Ascending aorta (tissue), 2 donors: ENCODE measurements at regions not wholly inside any gene's neighbourhood (a gene's known extent, or its start where the extent isn't known, plus 50 kb on each side); places are given as distances from the start of the nearest gene placed in this dataset.
A peak's percentile ranks its signal among the peaks of the same experiment; 100 is the strongest.
"Not testable (repeated sequence)": the region's sequence is repeated elsewhere in the genome, so short reads cannot be mapped to it uniquely, and the experiment has no call there.

ENCODE experiments used
- DNase-seq, 2 donors: peaks; one replicate each; pipeline ENCODE4 v3.0.0-alpha.2; 2019; ENCODE audit warnings: low spot score in 2 of 2
- H3K27ac ChIP-seq, 2 donors: fragments of 200-600 bp; sonication (generic); one replicate each; pipeline ENCODE4 v1.5.1; 2016 to 2017; ENCODE audit warnings: mild to moderate bottlenecking in 1 of 2
- H3K27me3 ChIP-seq: fragments of 200-600 bp; sonication (generic); one replicate; pipeline ENCODE4 v1.5.1; 2017
- H3K36me3 ChIP-seq, 2 donors: fragments of 200-600 bp; sonication (generic); one replicate each; pipeline ENCODE4 v1.5.1; 2016
- H3K4me1 ChIP-seq, 2 donors: fragments of 200-600 bp; sonication (generic); one replicate each; pipeline ENCODE4 v1.5.1; 2016 to 2017; ENCODE audit warnings: mild to moderate bottlenecking in 1 of 2
- H3K4me3 ChIP-seq, 2 donors: fragments of 200-600 bp; sonication (generic); one replicate each; pipeline ENCODE4 v1.5.1; 2016 to 2017; ENCODE audit warnings: mild to moderate bottlenecking in 1 of 2
- H3K9me3 ChIP-seq, 2 donors: fragments of 200-600 bp; sonication (generic); one replicate each; pipeline ENCODE4 v1.5.1; 2016
- CTCF ChIP-seq, 3 experiments: fragments of 200-600 bp in 2 of 3; fragments of 450-650 bp in 1 of 3; sonication (generic) in 2 of 3; IDR thresholded peaks; one replicate each; pipeline ENCODE4 v1.5.1; 2016 to 2019; ENCODE audit warnings: antibody characterized with exemption in 3 of 3, mild to moderate bottlenecking in 1 of 3, moderate library complexity in 1 of 3
- intact Hi-C: fragments of 100-400 bp; cut with DNase I; formaldehyde crosslinking; loops from one replicate; pipeline ENCODE4 v1.15.1; 2023

- no peaks in the 10 kb centered on the region for H3K27me3 ChIP-seq
- no peak for TF ChIP-seq CTCF (IDR thresholded peaks at IDR 0.05)
These were observed 402.0 kb upstream of the TNRC6C start for GRCh38 chr17:77556383-77557061.

GRCh38 chr17:77558846-77559626, 399.5 kb upstream of the TNRC6C start:
- Histone ChIP-seq H3K27me3 (no peaks in the 10 kb centered on the region), H3K4me3 (no peak overlapping the region), H3K36me3 (no peaks in the 10 kb centered on the region), H3K27ac (no peak overlapping the region), H3K9me3 (no peaks in the 10 kb centered on the region), H3K4me1 (peaks cover 0 to 4% of the 10 kb centered on the region in 2 donors)
- intact Hi-C loops, result no loop called here
- no peak for DNase-seq
- no peak for TF ChIP-seq CTCF (IDR thresholded peaks at IDR 0.05)

More at GRCh38 chr17:77556383-77557061, 402.0 kb upstream of the TNRC6C start:
- intact Hi-C loops, result no loop called here
- H3K4me1 ChIP-seq, result peaks cover 0 to 4% of the 10 kb centered on the region in 2 donors
- H3K9me3 ChIP-seq, result no peaks in the 10 kb centered on the region
- H3K27ac ChIP-seq, result no peak overlapping the region
- no peak for DNase-seq
- H3K4me3 ChIP-seq, result no peak overlapping the region
- no peaks in the 10 kb centered on the region for H3K36me3 ChIP-seq

- TF ChIP-seq CTCF (IDR thresholded peaks at IDR 0.05), result no peak
- peaks cover 0 to 3% of the 10 kb centered on the region in 2 donors for H3K4me1 ChIP-seq
- H3K9me3 ChIP-seq, result no peaks in the 10 kb centered on the region
- H3K36me3 ChIP-seq, result no peaks in the 10 kb centered on the region
- intact Hi-C loops, result no loop called here
- no peaks in the 10 kb centered on the region for H3K27me3 ChIP-seq
- no peak for DNase-seq
- no peak overlapping the region for H3K27ac ChIP-seq
- H3K4me3 ChIP-seq, result no peak overlapping the region
These were observed 398.1 kb upstream of the TNRC6C start for GRCh38 chr17:77560381-77560780.

- no peak overlapping the region for H3K27ac ChIP-seq
- DNase-seq, result no peak
- intact Hi-C loops, result no loop called here
- no peaks in the 10 kb centered on the region for H3K36me3 ChIP-seq
- no peaks in the 10 kb centered on the region for H3K27me3 ChIP-seq
- no peak overlapping the region for H3K4me3 ChIP-seq
- no peak for TF ChIP-seq CTCF (IDR thresholded peaks at IDR 0.05)
- H3K9me3 ChIP-seq, result no peaks in the 10 kb centered on the region
- H3K4me1 ChIP-seq, result no peaks in the 10 kb centered on the region
These were observed 397.7 kb upstream of the TNRC6C start for GRCh38 chr17:77560841-77561240.

- intact Hi-C loops, DNase-seq, H3K4me3 ChIP-seq, H3K36me3 ChIP-seq, H3K27me3 ChIP-seq, H3K4me1 ChIP-seq, H3K27ac ChIP-seq, H3K9me3 ChIP-seq: not testable (repeated sequence)
These were observed 396.1 kb upstream of the TNRC6C start for GRCh38 chr17:77562361-77562760.

- no peaks in the 10 kb centered on the region for H3K27me3 ChIP-seq
- no peaks in the 10 kb centered on the region for H3K9me3 ChIP-seq
- intact Hi-C loops, result no loop called here
- no peak for TF ChIP-seq CTCF (IDR thresholded peaks at IDR 0.05)
- no peak overlapping the region for H3K27ac ChIP-seq
- no peaks in the 10 kb centered on the region for H3K36me3 ChIP-seq
- no peaks in the 10 kb centered on the region for H3K4me1 ChIP-seq
- peak in 1 of 2 donors; percentile 50 for DNase-seq
- no peak overlapping the region for H3K4me3 ChIP-seq
These were observed 394.9 kb upstream of the TNRC6C start for GRCh38 chr17:77563439-77564102.
